Fibroblast of skin of left biceps (primary cell): ENCODE measurements at regions not wholly inside any gene's neighbourhood (a gene's known extent, or its start where the extent isn't known, plus 50 kb on each side); places are given as distances from the start of the nearest gene placed in this dataset.
A peak's percentile ranks its signal among the peaks of the same experiment; 100 is the strongest.
"Not testable (repeated sequence)": the region's sequence is repeated elsewhere in the genome, so short reads cannot be mapped to it uniquely, and the experiment has no call there.

ENCODE experiments used
- DNase-seq, 2 experiments: peaks; one replicate each; pipeline ENCODE4 v3.0.0-alpha.2; 2013; ENCODE audit warnings: low read depth in 2 of 2

DNA sequence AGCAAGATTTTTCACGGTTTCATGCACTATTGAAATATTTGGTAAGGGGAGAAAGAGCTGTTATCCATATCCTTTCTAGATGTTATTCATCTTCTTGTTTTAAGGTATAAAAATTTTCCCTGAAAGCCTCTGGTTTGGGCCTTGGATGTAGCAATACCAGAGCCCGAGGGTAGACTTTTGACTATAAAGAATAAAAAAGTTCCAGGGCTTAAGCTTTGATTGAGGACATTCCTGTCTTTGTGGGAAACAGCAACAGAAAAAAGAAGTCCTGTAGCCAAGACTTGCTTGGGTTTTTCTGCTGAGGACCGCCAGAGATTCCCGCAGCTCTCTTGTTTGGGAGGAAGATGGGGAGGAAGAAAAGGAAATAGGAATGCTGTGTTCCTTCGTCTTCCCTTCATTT is 440.0 kb upstream of the WWC1 start:
- DNase-seq, result no peak

DNA sequence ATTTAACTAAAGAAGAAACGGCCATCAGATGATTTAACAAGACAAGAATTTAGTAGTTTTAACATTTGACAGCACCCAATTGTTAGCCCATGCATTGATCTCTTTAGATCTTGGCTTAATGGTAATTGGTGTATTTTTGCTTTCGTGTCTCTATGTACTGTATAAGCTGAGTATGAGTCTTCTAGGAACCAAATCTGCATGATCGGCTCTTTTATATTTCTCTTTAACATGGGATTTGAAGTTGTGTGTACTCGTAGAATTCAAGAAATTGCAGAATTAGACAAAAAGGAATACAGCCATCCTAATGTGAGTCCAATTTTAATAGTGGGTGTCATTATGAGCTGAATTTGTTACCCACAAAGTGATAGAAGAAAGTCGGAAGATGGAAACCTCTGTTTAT is 438.9 kb upstream of the WWC1 start:
- DNase-seq, result no peak

DNA sequence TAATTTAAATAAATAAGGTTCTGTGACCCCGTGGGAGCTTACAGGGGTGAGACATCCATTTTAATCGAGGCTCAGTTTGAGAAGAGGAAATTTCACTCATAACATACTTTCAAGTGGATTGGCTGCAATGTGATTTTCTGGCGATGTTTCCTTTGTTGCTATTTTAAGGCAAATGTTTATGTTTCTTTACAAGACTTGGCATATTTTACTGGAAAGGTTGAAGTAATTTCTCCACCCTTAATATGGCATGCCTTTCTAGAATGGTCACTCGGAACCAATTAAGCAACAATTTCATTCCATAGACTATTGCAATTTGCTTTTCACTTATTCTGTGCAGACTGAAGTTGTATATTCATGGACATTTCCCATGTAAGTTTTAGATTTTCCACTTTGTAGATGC is 438.0 kb upstream of the WWC1 start:
- peak; percentile 64 to 73 for DNase-seq

DNA sequence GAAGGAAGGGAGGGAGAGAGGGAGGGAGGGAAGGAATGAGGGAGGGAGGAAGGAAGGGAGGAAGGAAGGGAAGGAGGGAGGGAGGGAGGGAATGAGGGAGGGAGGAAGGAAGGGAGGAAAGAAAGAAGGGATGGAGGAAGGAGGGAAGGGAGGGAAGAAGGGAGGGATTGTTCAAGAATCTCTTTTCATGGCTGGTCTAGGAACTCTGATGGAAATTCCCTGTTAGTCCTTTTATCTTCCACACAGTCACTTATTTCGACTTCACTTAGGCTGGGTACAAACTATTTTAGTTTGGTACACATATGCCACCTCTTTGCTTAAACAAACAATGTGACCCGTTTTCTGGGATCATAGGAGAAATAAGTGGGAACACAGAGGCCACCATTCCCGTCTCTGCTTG is 435.6 kb upstream of the WWC1 start:
- DNase-seq, result no peak

DNA sequence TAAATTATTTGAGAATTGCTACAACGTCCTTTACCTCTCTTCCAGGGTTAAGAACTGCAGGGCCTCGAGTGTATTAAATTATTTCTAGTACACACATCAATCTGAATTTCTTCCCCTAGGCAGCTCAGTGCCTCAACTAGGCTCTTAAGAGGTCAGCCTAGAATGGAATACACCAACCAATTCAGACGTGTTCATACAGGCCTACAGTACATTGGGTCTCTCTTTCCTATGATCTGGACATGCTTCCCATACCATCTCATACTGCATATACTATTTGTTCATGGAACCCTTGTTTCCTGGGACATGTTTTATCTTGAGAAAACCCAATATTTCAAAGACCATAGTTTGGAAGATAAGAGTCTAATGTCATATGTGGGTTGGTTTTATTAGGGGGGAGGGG is 434.1 kb upstream of the WWC1 start:
- DNase-seq, result no peak

DNA sequence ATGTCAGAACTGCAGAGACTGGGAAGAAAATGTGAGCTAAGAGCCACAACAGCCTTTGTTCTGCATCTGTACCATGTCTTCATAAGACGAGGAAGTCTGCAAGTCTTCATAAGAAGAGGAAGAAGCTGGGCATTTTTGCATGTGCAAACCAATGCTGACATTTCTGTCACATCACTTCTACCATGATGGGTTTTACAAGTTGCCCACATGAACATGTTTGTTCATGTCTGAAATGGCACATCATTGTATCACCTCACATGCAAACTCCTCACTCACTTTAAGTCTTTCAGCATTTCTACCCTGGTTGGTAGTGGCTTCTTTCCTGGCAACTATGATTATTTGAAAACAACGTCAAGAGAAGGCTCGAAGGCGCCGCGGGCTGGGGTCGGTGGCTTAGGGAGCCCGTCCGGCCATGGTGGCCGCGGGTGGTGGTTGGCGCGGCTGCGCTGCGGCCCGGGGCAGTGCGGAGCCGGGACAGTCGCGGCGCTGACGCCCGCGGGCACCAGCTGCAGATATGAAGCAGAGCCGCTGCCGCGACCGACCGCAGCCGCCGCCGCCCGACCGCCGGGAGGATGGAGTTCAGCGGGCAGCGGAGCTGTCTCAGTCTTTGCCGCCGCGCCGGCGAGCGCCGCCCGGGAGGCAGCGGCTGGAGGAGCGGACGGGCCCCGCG is 433.1 kb upstream of the WWC1 start:
- not testable (repeated sequence) for DNase-seq

DNA sequence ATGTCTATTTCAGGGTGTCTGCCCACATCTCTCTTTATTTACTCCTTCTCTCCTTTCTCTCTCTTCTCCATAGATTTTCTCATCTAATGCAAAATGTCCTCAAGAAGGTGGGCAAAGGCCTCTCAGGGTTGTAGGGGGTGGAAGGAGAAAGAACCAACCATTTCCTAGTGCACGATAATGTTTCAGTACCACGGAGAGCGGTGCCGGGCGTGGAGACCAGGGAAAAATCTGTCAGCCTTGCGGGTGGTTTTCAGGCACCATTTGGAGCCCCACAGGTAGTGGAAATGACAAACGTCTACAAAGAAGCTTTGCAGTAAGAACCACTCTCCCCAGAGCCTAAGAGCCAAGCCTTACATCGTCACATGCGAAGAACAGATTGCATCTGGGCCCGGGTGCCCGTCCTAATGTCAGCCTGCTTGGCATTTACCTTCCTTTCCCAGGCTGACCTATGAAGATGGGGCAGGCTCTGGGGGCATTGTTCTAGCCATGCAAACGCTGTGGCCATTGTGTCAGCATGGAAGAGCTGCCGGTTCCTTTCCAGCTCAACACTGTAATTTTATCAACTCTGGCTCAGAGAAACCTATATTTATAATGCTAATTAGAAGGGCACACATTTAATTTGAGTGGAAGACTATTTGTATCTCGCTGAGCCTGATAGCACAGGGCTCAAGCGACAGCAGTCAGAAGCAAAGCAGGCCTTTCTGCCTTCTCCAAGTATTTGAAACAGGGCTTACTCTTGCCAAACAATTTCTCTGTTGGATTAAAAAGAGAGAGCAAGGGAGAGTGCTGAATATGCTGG is 430.1 kb upstream of the WWC1 start:
- no peak for DNase-seq

DNA sequence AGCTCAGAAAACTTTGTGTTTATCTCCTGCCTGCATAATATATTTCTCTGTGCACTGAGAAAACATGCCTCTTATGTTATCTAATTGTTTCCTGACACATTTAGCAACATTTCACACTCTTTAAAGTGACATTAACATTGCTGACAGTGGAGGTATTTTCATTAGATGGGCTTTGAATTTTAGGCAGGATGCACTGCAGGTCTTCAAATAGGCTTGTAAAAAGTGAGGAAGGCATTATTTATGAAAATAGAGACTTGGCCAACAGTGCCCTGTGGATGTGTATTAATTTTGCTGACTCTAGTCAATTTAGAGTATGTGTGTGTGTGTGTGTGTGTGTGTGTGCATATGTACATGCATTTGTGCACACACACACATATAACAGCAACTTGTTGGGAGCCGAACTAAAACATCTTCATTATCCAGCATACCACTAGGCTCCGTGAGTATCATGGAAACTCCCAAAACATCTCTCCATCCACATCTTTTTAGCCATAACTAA is 429.5 kb upstream of the WWC1 start:
- no peak for DNase-seq

DNA sequence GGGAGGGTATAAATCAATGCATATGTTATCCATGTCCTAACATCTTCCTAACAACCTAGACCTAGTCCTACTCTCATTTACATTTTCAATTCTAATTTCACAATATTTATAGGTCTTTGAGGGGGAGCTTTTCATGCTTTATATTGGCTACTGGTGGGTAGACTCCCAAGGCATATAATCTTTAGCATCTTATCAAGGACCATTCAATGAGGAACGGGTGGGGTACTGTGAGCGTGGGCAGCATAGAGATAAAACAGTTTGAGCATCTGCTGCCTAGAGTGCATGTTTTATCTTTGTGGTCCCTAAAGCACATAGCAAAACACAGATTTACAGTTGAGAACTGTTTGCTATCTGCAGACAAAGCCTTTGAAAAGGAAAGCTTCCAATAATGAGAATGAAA is 427.6 kb upstream of the WWC1 start:
- DNase-seq, result no peak

DNA sequence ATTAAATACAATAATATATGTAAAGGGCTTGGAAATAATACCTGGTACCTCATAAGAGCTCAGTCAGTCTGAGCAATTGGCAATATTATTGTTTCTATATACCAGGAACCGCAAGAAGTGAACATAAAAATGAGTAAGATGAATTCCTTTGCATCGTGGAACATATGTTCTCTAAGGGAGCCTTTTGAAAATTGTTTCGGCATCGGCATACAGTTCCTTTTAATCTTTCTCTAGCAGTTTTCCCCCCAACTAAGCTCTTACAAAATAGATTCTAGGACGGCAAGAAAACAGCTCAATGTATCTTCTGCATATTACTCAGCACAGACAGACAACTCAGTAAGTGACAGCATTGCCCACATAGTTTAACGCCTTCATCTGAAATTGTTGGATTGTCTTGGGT is 426.6 kb upstream of the WWC1 start:
- no peak for DNase-seq

DNA sequence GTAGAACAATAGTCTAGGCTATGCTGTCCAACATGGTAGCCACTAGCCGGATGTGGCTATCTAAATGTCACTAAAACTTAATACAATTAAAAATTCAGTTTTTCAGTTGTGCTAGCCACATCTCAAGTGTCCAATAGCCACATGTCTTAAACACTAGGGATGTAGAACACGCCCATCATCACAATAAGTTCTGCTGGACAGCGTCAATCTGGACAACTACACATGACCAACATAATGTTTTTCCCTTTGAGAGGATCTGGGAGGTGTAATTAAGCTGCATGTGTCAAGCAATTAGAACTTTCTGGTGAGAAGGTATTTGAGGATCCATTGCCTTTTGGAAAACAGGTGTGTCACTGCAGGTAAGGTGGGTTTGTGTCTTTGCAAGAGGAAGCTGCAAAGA is 424.6 kb upstream of the WWC1 start:
- no peak for DNase-seq

DNA sequence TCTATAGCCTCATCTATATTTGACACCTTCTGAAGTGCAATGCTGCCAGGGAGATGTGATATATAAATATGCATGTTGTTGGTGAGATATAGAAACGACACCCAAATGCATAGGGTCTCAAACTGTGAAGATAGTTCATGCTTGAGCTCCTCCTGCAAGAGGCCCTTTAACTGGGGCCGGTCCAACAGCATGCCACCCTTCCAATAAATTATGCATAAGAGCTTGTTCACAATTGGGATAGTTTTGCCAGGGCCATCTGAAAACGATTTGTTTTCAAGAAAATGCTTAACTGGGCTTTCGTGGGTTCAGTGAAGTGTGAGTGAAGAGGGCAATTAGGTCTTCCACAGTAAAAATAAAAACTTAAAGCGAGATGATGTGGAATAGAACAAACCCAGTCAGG is 424.2 kb upstream of the WWC1 start:
- no peak for DNase-seq

DNA sequence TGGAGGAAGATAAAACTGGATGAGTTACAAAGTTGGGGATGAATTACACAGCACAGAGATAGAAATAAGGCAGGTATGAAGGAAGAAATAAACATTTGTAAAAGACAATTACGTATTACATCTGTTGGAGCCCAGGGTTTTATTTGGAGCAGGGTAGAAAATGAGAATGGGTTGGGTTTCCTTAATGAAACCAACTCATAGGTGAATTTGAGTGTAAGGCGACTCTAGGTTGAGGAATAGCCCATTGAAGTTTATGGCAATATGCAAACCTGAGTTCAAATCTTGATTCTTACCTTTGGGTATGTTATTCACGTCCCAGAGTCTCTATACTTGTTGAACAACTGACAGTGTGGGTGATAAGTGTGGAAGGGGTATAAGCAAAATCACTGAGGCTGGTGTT is 422.3 kb upstream of the WWC1 start:
- no peak for DNase-seq

DNA sequence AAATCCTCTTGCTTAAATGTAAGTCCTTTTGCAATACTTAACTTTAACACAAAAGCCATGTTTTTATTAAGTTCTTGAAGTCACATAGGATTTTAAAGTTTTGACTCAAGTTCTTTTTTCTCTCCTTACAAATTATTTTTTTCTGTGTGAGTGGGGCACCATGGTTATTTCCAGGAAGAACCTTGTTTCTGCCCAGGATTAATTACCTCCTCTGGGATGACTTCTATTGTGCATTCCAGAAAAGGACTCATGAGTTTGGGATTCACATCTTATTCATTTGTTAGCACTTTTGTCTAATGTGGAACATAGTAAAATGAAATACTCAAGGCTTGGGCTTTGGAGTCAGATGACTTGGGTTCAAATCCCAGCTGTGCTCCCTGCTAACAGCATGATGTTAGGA is 421.4 kb upstream of the WWC1 start:
- peak; percentile 59 to 60 for DNase-seq

DNA sequence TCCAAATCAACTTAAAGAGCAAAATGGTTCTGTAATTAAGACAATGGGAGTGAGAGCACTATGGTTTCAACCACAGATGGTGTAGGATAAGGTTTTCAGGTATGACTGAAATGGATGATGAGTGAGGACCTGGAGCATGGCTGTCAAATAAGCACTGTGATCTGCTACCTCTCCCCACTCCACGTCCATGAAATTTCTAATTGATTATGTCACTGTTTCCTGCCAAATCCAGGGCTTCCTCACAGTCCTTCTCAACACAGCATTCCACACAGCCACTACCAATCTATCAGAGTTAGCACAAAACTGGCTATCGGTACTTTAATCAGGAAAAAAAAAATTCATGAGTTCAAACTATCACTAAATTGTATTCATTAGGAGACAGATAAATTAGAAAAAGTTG is 420.4 kb upstream of the WWC1 start:
- no peak for DNase-seq

DNA sequence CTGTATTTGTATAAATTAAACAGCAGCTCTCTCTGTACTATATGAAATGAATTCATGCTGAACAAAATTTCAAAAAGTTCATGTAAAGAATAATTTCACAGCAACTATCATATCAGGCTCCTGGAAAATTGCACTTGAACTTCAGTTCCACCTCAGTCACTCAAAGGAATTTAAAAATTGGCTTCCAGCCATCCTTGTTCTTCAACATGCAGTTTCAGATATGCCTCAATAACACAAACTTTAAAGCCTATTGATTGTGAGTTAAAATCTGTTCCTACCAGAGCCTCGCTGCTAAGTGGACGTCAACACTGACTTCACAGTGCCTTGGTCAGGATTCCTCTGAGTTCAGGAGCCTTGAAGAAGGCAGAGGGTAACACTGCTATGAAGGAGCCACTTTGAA is 418.7 kb upstream of the WWC1 start:
- DNase-seq, result no peak

DNA sequence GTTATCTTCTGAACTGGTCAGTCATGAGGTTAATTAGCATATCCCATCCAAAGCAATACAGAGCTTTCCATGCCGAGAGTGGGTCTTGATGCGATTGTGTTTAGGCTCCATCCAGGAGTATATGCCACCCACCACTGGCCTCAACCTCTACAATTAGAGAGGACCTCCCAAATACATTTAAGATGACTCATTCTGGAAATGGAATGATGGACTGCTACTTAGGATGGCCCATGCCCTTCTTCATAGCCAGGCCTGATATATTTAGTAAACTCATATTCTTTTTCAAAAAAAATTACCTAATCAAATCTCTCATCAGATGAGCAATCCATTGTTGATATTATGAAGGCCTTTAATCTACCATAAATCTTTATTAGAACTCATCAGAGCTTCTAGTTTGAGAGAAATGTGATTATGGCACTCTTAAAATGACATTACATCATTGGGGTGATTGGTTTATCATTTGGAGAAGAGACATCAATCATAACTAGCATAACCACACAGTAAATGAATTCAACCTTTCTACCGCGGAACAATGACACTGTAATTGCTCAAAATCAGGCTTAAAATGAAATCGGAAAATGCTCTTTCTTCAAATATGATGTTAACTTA is 414.2 kb upstream of the WWC1 start:
- DNase-seq, result no peak

DNA sequence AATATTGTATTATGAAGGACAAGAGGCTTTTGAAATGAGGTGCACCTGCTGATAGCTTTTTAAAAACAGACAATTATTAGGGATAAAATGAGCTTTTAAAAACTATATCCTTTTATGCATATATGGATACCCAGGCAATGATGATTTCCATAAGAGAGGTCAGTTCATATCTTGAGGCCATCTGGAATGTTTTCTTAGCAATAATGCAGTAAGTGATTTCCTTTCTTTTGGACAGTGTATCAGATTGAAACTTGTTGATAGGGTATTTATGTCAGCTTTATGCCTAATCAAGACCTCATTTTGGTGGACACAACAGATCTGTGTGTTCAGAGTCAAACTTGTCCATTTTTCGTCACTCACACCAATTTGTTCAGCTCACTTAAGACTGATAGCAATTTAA is 413.5 kb upstream of the WWC1 start:
- DNase-seq, result no peak

DNA sequence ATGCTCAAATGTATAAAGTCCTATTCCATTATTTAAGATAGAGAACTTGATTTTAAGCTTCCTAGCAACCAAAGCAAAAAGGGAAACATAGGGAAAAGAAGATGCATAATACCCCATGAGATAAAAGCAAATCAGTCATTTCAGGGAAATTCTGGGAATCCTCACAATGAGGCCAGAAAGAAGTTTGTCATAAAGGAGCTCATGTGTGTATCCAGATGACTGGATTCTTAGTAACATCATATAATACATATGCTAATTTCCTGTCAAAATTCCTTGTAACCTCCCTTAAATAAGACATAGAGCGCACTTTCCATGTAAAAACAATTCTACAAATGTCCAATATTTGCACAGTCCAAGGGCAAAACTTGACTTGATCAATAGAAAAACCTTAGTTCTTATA is 411.0 kb upstream of the WWC1 start:
- DNase-seq, result no peak

DNA sequence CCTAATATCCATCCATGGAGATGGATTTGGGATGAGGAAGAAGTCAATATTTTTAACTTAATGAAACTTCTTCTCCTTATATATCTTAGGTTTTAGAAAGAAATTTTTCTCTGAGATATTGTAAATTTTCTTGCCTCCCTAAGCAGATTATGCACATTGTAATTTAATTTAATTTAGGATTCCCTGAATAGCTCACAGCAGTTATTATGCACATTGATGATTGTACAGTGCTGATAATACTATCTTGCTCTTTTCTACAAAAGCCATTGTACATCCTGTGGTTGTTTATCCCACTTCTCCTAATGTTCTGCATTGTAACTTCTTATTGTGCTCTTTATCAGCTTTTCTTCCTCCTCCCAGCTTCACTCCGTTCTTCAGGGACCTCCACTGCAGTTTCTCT is 410.4 kb upstream of the WWC1 start:
- no peak for DNase-seq

DNA sequence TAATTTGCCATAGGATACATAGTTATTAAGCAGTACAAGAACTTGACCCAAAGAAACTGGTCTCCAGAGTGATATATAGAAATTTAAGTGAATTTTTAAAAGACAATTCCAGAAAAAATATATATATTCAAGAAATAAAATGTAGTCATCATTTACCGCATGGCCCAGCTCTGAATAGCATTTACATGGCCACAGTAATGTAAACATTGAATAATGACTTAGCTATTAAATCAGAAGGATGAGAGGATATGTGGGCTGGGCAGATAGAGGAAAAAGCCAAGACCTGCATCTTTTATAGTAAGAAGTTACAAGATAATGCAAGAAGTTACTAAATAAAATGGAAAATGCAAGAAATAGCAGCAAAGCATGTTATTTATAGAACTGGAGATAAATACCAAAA is 405.2 kb upstream of the WWC1 start:
- no peak for DNase-seq

DNA sequence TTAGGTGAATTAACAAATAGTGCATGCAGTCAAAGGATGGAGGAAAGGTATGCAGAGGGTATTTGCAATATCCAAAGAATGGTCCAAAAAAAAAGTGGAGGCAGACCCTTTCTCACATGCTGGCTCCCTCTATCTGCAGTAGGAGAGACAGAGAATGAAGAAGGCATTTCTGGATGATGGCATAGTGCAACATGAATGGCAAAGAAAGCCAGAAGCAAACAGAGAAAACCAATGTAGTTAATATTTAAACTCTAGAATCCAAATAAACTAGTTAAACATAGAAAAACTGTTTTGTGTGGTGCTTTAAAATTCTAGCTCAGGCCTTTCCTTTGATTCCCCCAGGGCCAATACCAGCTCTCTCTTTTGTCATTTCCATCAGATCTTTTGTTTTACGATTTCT is 403.1 kb upstream of the WWC1 start:
- no peak for DNase-seq

DNA sequence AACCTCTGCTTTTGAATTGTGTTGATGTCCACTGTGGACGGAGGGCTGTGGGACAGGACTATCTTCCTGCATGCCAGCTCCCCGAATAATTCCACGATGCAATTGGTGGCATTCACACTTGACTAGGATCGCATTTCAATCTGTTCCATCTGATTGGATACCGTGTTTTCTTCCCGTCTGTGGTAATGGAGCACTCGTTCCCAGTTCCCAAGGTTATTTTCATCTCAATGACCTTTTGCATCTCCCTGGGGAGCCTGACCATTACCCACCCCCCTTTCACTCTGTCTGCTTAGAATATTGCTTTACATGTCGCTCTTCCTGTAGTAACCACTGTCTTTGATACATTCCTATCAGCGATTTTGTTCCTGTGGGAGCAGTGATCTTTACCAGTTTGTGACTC is 402.2 kb upstream of the WWC1 start:
- DNase-seq, result no peak
